Endothelial cell (in vitro differentiated cells): ENCODE measurements at regions not wholly inside any gene's neighbourhood (a gene's known extent, or its start where the extent isn't known, plus 50 kb on each side); places are given as distances from the start of the nearest gene placed in this dataset.

ENCODE experiments used
- DNase-seq: peaks from one replicate; pipeline ENCODE4 v3.0.0; 2021; ENCODE audit warnings: low spot score
- H3K27ac Mint-ChIP-seq: one replicate; pipeline ENCODE4 v1.8.0; 2021; ENCODE audit warnings: mixed read lengths, inconsistent platforms; ENCODE audit not compliant: unreplicated experiment
- H3K27me3 Mint-ChIP-seq: one replicate; pipeline ENCODE4 v1.8.0; 2021; ENCODE audit warnings: mild to moderate bottlenecking, moderate library complexity, mixed read lengths, inconsistent platforms; ENCODE audit not compliant: unreplicated experiment
- H3K36me3 Mint-ChIP-seq: one replicate; pipeline ENCODE4 v1.8.0; 2021; ENCODE audit warnings: mild to moderate bottlenecking, low read depth, mixed read lengths, inconsistent platforms; ENCODE audit not compliant: unreplicated experiment
- H3K4me1 Mint-ChIP-seq: one replicate; pipeline ENCODE4 v1.8.0; 2021; ENCODE audit warnings: mild to moderate bottlenecking, mixed read lengths, inconsistent platforms; ENCODE audit not compliant: unreplicated experiment
- H3K4me3 Mint-ChIP-seq: one replicate; pipeline ENCODE4 v1.8.0; 2021; ENCODE audit warnings: mild to moderate bottlenecking, mixed read lengths, inconsistent platforms; ENCODE audit not compliant: unreplicated experiment
- H3K9me3 Mint-ChIP-seq: one replicate; pipeline ENCODE4 v1.8.0; 2021; ENCODE audit warnings: mixed read lengths, inconsistent platforms; ENCODE audit not compliant: unreplicated experiment
- TF ChIP-seq, protein P1 (sequence below): fragments of 200-600 bp; sonication (generic); IDR thresholded peaks from one replicate; pipeline ENCODE4 v1.5.0; 2021; ENCODE audit warnings: antibody characterized with exemption; ENCODE audit not compliant: unreplicated experiment

DNA sequence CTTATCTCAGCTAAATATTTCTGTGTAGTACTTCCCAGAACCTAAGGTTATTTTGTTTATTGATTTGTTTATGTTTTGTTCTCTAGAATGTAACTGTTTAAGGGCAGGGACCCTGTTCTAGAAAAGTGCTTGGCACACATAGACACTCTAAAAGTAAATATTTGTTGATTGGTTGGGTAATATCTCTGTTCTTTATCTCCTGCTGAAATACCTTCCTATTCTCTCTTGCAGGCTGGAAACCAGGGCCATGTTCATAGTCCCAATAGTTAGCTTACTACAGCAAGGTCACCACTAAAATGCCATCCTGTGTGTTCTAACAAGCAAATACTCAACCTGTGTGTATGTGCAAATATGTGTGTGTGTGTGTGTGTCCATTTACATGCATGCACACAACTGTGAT lies 375.6 kb upstream of the MEIS1 start:
- TF ChIP-seq, protein P1, sequence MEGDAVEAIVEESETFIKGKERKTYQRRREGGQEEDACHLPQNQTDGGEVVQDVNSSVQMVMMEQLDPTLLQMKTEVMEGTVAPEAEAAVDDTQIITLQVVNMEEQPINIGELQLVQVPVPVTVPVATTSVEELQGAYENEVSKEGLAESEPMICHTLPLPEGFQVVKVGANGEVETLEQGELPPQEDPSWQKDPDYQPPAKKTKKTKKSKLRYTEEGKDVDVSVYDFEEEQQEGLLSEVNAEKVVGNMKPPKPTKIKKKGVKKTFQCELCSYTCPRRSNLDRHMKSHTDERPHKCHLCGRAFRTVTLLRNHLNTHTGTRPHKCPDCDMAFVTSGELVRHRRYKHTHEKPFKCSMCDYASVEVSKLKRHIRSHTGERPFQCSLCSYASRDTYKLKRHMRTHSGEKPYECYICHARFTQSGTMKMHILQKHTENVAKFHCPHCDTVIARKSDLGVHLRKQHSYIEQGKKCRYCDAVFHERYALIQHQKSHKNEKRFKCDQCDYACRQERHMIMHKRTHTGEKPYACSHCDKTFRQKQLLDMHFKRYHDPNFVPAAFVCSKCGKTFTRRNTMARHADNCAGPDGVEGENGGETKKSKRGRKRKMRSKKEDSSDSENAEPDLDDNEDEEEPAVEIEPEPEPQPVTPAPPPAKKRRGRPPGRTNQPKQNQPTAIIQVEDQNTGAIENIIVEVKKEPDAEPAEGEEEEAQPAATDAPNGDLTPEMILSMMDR, result no peak
- H3K4me1 Mint-ChIP-seq, result no peaks in the 10 kb centered on the region
- no peak overlapping the region for H3K4me3 Mint-ChIP-seq
- no peaks in the 10 kb centered on the region for H3K27me3 Mint-ChIP-seq
- no peaks in the 10 kb centered on the region for H3K36me3 Mint-ChIP-seq
- DNase-seq, result no peak
- H3K27ac Mint-ChIP-seq, result no peak overlapping the region
- no peaks in the 10 kb centered on the region for H3K9me3 Mint-ChIP-seq

- Mint-ChIP-seq H3K4me1 (no peaks in the 10 kb centered on the region), H3K27me3 (no peaks in the 10 kb centered on the region), H3K36me3 (no peaks in the 10 kb centered on the region), H3K27ac (no peak overlapping the region), H3K9me3 (no peaks in the 10 kb centered on the region), H3K4me3 (no peak overlapping the region)
- TF ChIP-seq, protein P1, result no peak
- DNase-seq, result no peak
These were observed 376.2 kb upstream of the MEIS1 start for GRCh38 chr2:66058675-66059074.

DNA sequence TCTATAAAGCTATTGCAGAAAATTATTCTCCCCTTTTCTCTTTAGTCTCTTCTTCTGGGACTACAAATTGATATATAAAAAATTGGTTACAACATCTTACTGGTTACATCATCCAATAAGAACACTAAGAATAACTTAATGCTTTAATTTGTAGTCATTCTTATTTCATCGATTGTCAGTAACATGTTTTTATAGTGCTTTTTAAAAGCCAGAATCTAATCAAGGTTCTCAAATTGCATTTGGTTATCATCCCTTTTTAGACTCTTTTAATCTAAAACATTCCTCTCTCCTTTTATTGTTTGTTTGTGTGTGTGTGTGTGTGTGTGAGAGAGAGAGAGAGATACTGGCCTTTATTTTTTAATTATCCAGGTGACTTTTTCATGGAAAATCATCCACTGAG lies 377.1 kb upstream of the MEIS1 start:
- TF ChIP-seq, protein P1, result no peak
- Mint-ChIP-seq H3K4me3 (no peak overlapping the region), H3K36me3 (no peaks in the 10 kb centered on the region), H3K9me3 (no peaks in the 10 kb centered on the region), H3K27ac (no peak overlapping the region), H3K27me3 (no peaks in the 10 kb centered on the region), H3K4me1 (no peaks in the 10 kb centered on the region)
- DNase-seq, result no peak

DNA sequence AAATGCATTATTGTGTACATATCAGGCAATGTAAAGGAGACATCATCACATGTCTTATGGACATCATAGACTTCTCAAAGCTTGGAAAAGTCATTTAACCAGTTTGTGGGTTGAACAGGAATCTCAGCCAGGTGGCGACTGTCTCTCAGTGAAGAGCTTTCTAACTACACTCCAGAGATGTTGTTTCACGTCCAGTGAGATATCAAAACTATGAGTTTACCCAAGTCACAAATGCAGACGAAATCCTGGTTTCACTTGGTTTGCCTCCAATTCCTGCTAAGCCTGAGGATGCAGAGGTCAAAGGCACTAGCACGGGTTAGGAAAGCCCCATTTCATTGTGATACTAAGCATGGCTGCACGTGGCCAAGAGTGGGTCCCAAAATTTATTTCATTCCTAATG lies 384.5 kb upstream of the MEIS1 start:
- Mint-ChIP-seq H3K9me3 (no peaks in the 10 kb centered on the region), H3K27me3 (no peaks in the 10 kb centered on the region), H3K4me3 (no peak overlapping the region), H3K4me1 (peaks cover 5% of the 10 kb centered on the region), H3K27ac (no peak overlapping the region), H3K36me3 (no peaks in the 10 kb centered on the region)
- TF ChIP-seq, protein P1, result no peak
- no peak for DNase-seq

GRCh38 chr2:66048667-66049066 lies 386.3 kb upstream of the MEIS1 start:
- Mint-ChIP-seq H3K27me3 (no peaks in the 10 kb centered on the region), H3K27ac (no peak overlapping the region), H3K9me3 (no peaks in the 10 kb centered on the region), H3K4me3 (no peak overlapping the region), H3K36me3 (no peaks in the 10 kb centered on the region), H3K4me1 (peaks cover 5% of the 10 kb centered on the region)
- TF ChIP-seq, protein P1, result no peak
- DNase-seq, result no peak
